Endothelial cell of umbilical vein (primary cell): ENCODE measurements at regions not wholly inside any gene's neighbourhood (a gene's known extent, or its start where the extent isn't known, plus 50 kb on each side); places are given as distances from the start of the nearest gene placed in this dataset.

Experiments
- BruUV-seq: library from RNA; stranded (reverse); fragments of 400-500 nt; replicated peaks from 2 replicates; lab custom pipeline; 2021; lab: Mats Ljungman, UMichigan
- CTCF ChIA-PET: fragments of 300-600, 350-600 bp; sonication (Branson Sonifier 250); formaldehyde crosslinking; loops from one replicate; lab custom pipeline; 2021; ENCODE audit warnings: antibody characterized with exemption, inconsistent platforms; lab: Charles Lee
- POLR2A ChIA-PET: fragments of 300-600, 350-600 bp; sonication (Branson Sonifier 250); formaldehyde crosslinking; loops from one replicate; lab custom pipeline; 2021; ENCODE audit warnings: antibody characterized with exemption, inconsistent platforms; lab: Charles Lee
- DNase-seq: peaks from one replicate; pipeline ENCODE4 v3.0.0-alpha.2; 2011; ENCODE audit warnings: low read depth, low spot score
- FAIRE-seq: peaks from 2 replicates; lab custom pipeline; 2011; peaks lifted over from hg19 to GRCh38; lab: Jason Lieb, UNC
- H2AFZ ChIP-seq: 2 replicates; pipeline ENCODE4 v1.6.0; 2012; ENCODE audit warnings: low read depth, low read length, control low read depth, inconsistent platforms
- H3K27ac ChIP-seq: 2 replicates; pipeline ENCODE4 v1.5.1; 2011; ENCODE audit warnings: low read depth, mild to moderate bottlenecking, control low read depth, low read length, moderate library complexity; ENCODE audit not compliant: insufficient read depth
- H3K27me3 ChIP-seq, 2 experiments: 2 replicates each; pipeline versions ENCODE4 v1.6.0 to v1.6.1; 2011; ENCODE audit warnings: low read length in 2 of 2, mixed read lengths in 1 of 2; ENCODE audit not compliant: control insufficient read depth in 2 of 2, insufficient read depth in 2 of 2
- H3K36me3 ChIP-seq, 2 experiments: 2 replicates in 1 of 2; 3 replicates in 1 of 2; pipeline ENCODE4 v1.5.1; 2011; ENCODE audit warnings: low read length in 2 of 2, mild to moderate bottlenecking in 1 of 2, moderate library complexity in 1 of 2; ENCODE audit not compliant: control insufficient read depth in 2 of 2, insufficient read depth in 2 of 2; ENCODE audit errors: extremely low read depth in 1 of 2
- H3K4me1 ChIP-seq: 3 replicates; pipeline ENCODE4 v1.5.1; 2011; ENCODE audit warnings: mild to moderate bottlenecking, low read length; ENCODE audit not compliant: control insufficient read depth, insufficient read depth; ENCODE audit errors: extremely low read depth
- H3K4me2 ChIP-seq: 2 replicates; pipeline ENCODE4 v1.6.1; 2011; ENCODE audit warnings: low read length, control low read depth, mixed read lengths; ENCODE audit not compliant: insufficient read depth
- H3K4me3 ChIP-seq, 3 experiments: fragments of 200-600 bp in 1 of 3; sonication (generic), shearing (Covaris generic) in 1 of 3; replicated peaks in 1 of 3; 2 replicates each; pipeline ENCODE4 v1.5.1; 2011 to 2016; ENCODE audit warnings: control low read depth in 3 of 3, low read length in 3 of 3, mild to moderate bottlenecking in 2 of 3, inconsistent platforms in 1 of 3, low read depth in 1 of 3, moderate library complexity in 1 of 3; ENCODE audit not compliant: insufficient read depth in 1 of 3
- H3K79me2 ChIP-seq: 2 replicates; pipeline ENCODE4 v1.6.0; 2012; ENCODE audit warnings: low read length, inconsistent platforms; ENCODE audit not compliant: control insufficient read depth, insufficient read depth
- H3K9ac ChIP-seq: replicated peaks from 2 replicates; pipeline ENCODE3; 2011; ENCODE audit warnings: low read length, control low read depth; ENCODE audit not compliant: insufficient read depth; ENCODE audit errors: extremely low read depth
- H3K9me1 ChIP-seq: replicated peaks from 3 replicates; pipeline ENCODE4 v1.6.0; 2011; ENCODE audit warnings: mild to moderate bottlenecking, low read length; ENCODE audit not compliant: control insufficient read depth, insufficient read depth; ENCODE audit errors: extremely low read depth
- H3K9me3 ChIP-seq: replicated peaks from 2 replicates; pipeline ENCODE4 v1.5.1; 2012; ENCODE audit warnings: low read length, inconsistent platforms; ENCODE audit not compliant: control insufficient read depth, insufficient read depth
- H4K20me1 ChIP-seq: replicated peaks from 2 replicates; pipeline ENCODE3; 2011; ENCODE audit warnings: mild to moderate bottlenecking, low read length; ENCODE audit not compliant: control insufficient read depth, insufficient read depth; ENCODE audit errors: extremely low read depth
- EZH2 ChIP-seq: IDR thresholded peaks from 2 replicates; pipeline ENCODE4 v1.6.1; 2012; ENCODE audit warnings: borderline replicate concordance, low read depth, mild to moderate bottlenecking, moderate library complexity, low read length, inconsistent platforms; ENCODE audit not compliant: severe bottlenecking
- FOS ChIP-seq: IDR thresholded peaks from 2 replicates; pipeline ENCODE4 v1.6.1; 2011; ENCODE audit warnings: mild to moderate bottlenecking, low read length, moderate library complexity, borderline replicate concordance; ENCODE audit not compliant: insufficient read depth
- GATA2 ChIP-seq: IDR thresholded peaks from 2 replicates; pipeline ENCODE4 v1.7.0; 2011; ENCODE audit warnings: low read depth, mild to moderate bottlenecking, moderate library complexity, mixed read lengths, low read length; ENCODE audit not compliant: insufficient read length, insufficient read depth
- JUN ChIP-seq: IDR thresholded peaks from 2 replicates; pipeline ENCODE4 v1.6.1; 2011; ENCODE audit warnings: borderline replicate concordance, low read depth; ENCODE audit not compliant: insufficient read length, insufficient read depth
- MYC ChIP-seq: IDR thresholded peaks from one replicate; pipeline ENCODE4 v1.6.1; 2011; ENCODE audit warnings: mild to moderate bottlenecking, low read depth, low read length
- POLR2A ChIP-seq: IDR thresholded peaks from 2 replicates; pipeline ENCODE4 v1.6.1; 2012; ENCODE audit warnings: low read depth, mild to moderate bottlenecking, control low read depth, low read length
- POLR2AphosphoS5 ChIP-seq: IDR thresholded peaks from 2 replicates; pipeline ENCODE4 v1.6.1; 2012; ENCODE audit warnings: low read depth, mild to moderate bottlenecking, control low read depth, low read length, moderate library complexity; ENCODE audit not compliant: insufficient read depth
- dilution Hi-C: fragments of 300-500 bp; cut with MboI; formaldehyde crosslinking; loops from one replicate; pipeline ENCODE4 v1.15.0; 2019; ENCODE audit warnings: low sequenced_read_pairs; ENCODE audit not compliant: extremely low pct_ligation_motif_present
- intact Hi-C: fragments of 100-400 bp; cut with micrococcal nuclease; formaldehyde crosslinking; loops from one replicate; pipeline ENCODE4 v1.10.0; 2022
- TF ChIP-seq, protein P1 (sequence below): IDR thresholded peaks from 2 replicates; pipeline ENCODE4 v1.6.1; 2011; ENCODE audit not compliant: insufficient read depth, insufficient read length
- TF ChIP-seq, protein P2 (sequence below), 2 donors: IDR thresholded peaks; 1 replicate in 1 of 2; 2 replicates in 1 of 2; pipeline ENCODE4 v1.5.1; 2011; ENCODE audit warnings: low read length in 2 of 2, mild to moderate bottlenecking in 2 of 2, moderate library complexity in 2 of 2, control low read depth in 1 of 2, inconsistent platforms in 1 of 2, low read depth in 1 of 2; ENCODE audit not compliant: insufficient read depth in 1 of 2; ENCODE audit errors: extremely low read depth in 1 of 2

DNA sequence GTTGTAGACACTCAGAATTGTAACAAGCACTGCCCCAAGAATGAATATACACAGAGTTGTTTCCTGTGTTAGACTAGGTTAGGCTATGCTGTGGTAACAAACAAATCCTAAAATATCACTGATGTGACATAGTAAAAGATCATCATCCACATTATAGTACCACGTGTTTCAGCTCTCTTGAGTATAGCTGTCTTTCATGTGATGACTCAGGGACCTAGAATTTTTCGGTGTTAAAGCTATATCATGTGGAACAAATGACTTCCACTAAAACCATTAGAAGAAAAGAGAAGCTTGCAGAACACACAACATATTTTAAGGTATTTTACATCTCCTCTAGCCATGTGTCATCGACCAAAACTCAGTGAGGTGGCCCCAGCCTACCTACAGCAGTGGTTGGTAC, 307.9 kb upstream of the RBMS3 start:
- BruUV-seq = no TSS peak
- Histone ChIP-seq H3K9me3 (no peaks in the 10 kb centered on the region), H3K9me1 (no peaks in the 10 kb centered on the region), H3K27ac (no peak overlapping the region), H2AFZ (no peak overlapping the region), H3K4me2 (no peak overlapping the region), H3K4me1 (no peaks in the 10 kb centered on the region), H3K27me3 (no peaks in the 10 kb centered on the region), H3K4me3 (no peak overlapping the region), H3K79me2 (no peaks in the 10 kb centered on the region), H3K9ac (no peak overlapping the region), H3K36me3 (no peaks in the 10 kb centered on the region), H4K20me1 (no peaks in the 10 kb centered on the region)
- ChIA-PET POLR2A (no interaction called here), CTCF (no interaction called here)
- no peak for TF ChIP-seq JUN
- TF ChIP-seq, protein P1, sequence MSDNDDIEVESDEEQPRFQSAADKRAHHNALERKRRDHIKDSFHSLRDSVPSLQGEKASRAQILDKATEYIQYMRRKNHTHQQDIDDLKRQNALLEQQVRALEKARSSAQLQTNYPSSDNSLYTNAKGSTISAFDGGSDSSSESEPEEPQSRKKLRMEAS = no peak
- TF ChIP-seq EZH2 = no peak
- TF ChIP-seq POLR2AphosphoS5 = no peak
- no peak for TF ChIP-seq GATA2
- TF ChIP-seq, protein P2, sequence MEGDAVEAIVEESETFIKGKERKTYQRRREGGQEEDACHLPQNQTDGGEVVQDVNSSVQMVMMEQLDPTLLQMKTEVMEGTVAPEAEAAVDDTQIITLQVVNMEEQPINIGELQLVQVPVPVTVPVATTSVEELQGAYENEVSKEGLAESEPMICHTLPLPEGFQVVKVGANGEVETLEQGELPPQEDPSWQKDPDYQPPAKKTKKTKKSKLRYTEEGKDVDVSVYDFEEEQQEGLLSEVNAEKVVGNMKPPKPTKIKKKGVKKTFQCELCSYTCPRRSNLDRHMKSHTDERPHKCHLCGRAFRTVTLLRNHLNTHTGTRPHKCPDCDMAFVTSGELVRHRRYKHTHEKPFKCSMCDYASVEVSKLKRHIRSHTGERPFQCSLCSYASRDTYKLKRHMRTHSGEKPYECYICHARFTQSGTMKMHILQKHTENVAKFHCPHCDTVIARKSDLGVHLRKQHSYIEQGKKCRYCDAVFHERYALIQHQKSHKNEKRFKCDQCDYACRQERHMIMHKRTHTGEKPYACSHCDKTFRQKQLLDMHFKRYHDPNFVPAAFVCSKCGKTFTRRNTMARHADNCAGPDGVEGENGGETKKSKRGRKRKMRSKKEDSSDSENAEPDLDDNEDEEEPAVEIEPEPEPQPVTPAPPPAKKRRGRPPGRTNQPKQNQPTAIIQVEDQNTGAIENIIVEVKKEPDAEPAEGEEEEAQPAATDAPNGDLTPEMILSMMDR (IDR thresholded peaks at IDR 0.05; ENCODE audit: extremely low read depth in 1 of 2, insufficient read depth in 1 of 2, low read depth in 1 of 2, low read length in 2 of 2) = no peak
- no peak for TF ChIP-seq POLR2A
- no peak for TF ChIP-seq MYC
- TF ChIP-seq FOS = no peak
- dilution Hi-C loops = no loop called here
- intact Hi-C loops = no loop called here
- no peak for FAIRE-seq
- DNase-seq = no peak
